Glutamatergic neuron (in vitro differentiated cells): ENCODE measurements at regions not wholly inside any gene's neighbourhood (a gene's known extent, or its start where the extent isn't known, plus 50 kb on each side); places are given as distances from the start of the nearest gene placed in this dataset.

ENCODE experiments used
- DNase-seq: peaks from one replicate; pipeline ENCODE4 v3.0.0; 2022
- H3K27ac Mint-ChIP-seq: one replicate; pipeline ENCODE4 v1.8.0; 2020; ENCODE audit warnings: mild to moderate bottlenecking, mixed read lengths, inconsistent platforms; ENCODE audit not compliant: unreplicated experiment
- H3K27me3 Mint-ChIP-seq: one replicate; pipeline ENCODE4 v1.8.0; 2020; ENCODE audit warnings: mild to moderate bottlenecking, moderate library complexity, mixed read lengths, inconsistent platforms; ENCODE audit not compliant: unreplicated experiment
- H3K36me3 Mint-ChIP-seq: one replicate; pipeline ENCODE4 v1.8.0; 2020; ENCODE audit warnings: mild to moderate bottlenecking, mixed read lengths, inconsistent platforms; ENCODE audit not compliant: unreplicated experiment
- H3K4me1 Mint-ChIP-seq: one replicate; pipeline ENCODE4 v1.8.0; 2020; ENCODE audit warnings: mild to moderate bottlenecking, low read depth, mixed read lengths, inconsistent platforms; ENCODE audit not compliant: unreplicated experiment
- H3K4me3 Mint-ChIP-seq: one replicate; pipeline ENCODE4 v1.8.0; 2020; ENCODE audit warnings: mild to moderate bottlenecking, mixed read lengths, inconsistent platforms; ENCODE audit not compliant: unreplicated experiment
- H3K9me3 Mint-ChIP-seq: one replicate; pipeline ENCODE4 v1.8.0; 2020; ENCODE audit warnings: mild to moderate bottlenecking, moderate library complexity, mixed read lengths, inconsistent platforms; ENCODE audit not compliant: unreplicated experiment
- CTCF ChIP-seq: fragments of 200-600 bp; sonication (generic); IDR thresholded peaks from one replicate; pipeline ENCODE4 v1.5.0; 2021; ENCODE audit not compliant: partially characterized antibody, unreplicated experiment

- Mint-ChIP-seq H3K9me3 (no peaks in the 10 kb centered on the region), H3K4me1 (no peaks in the 10 kb centered on the region), H3K27ac (no peak overlapping the region), H3K27me3 (no peaks in the 10 kb centered on the region), H3K36me3 (no peaks in the 10 kb centered on the region), H3K4me3 (no peak overlapping the region)
- DNase-seq = no peak
- TF ChIP-seq CTCF = no peak
These were observed 664.4 kb downstream of the DSC3 start for GRCh38 chr18:30378097-30378496.

- DNase-seq = no peak
- Mint-ChIP-seq H3K36me3 (no peaks in the 10 kb centered on the region), H3K27ac (no peak overlapping the region), H3K4me3 (no peak overlapping the region), H3K4me1 (no peaks in the 10 kb centered on the region), H3K27me3 (no peaks in the 10 kb centered on the region), H3K9me3 (no peaks in the 10 kb centered on the region)
- no peak for TF ChIP-seq CTCF
These were observed 666.0 kb downstream of the DSC3 start for GRCh38 chr18:30376515-30376914.

DNA sequence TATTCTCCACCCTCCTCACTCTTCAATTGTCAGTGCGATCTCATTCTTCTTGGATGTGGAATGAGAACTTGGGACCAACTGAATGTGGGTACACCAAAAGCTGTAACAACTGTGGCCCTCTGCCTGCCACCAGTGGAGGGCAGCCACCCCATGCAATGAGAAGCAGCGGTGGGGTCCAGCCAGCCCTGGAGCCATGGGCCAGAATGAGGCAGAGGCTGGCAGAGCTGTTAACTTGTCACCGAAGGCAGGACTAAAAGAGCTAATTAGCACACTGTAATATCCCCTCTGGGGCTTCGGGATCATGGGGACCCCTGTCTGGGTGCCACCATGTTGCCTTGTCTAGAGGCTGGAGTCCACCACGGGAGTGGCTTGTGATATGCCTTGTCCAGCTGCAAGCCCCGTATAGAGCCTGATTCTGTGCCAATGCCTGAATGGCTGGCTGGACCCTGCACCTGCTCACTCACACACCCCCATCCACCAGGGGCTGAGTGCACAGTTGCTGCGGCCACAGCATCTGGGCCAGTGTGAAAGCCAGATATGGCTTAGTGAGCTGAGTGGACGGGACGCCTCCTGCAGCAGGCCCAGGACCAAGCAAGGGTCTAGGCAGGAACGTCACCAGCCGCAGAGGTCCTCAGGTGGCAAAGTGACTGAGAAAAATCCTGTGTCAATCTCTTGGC, 680.5 kb downstream of the DSC3 start:
- H3K9me3 Mint-ChIP-seq = no peaks in the 10 kb centered on the region

DNA sequence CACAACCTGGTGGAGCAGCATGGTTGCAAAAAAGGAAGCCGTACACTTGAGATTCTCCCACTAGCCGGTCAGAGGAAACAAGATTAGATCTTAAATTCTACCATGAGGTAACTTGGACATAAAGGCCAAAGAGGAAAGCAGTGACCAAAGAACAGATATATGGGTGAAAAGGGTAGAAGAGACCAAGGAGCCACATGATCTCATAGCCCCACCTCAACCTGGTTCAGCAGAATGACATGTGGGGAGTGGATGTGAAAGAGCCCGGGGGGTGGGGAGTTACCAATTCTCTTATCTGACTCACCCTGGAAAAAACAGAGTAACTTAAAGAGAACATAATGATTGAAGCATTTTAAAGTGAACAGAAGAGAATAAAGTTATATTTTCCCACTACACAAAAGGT, 683.0 kb downstream of the DSC3 start:
- no peak for TF ChIP-seq CTCF
- Mint-ChIP-seq H3K9me3 (no peaks in the 10 kb centered on the region), H3K4me3 (no peak overlapping the region), H3K4me1 (no peaks in the 10 kb centered on the region), H3K27me3 (no peaks in the 10 kb centered on the region), H3K36me3 (no peaks in the 10 kb centered on the region), H3K27ac (no peak overlapping the region)
- DNase-seq = no peak

More for the DNA sequence above, 680.5 kb downstream of the DSC3 start:
- no peak for TF ChIP-seq CTCF
- H3K4me1 Mint-ChIP-seq = no peaks in the 10 kb centered on the region
- no peaks in the 10 kb centered on the region for H3K36me3 Mint-ChIP-seq
- DNase-seq = no peak
- H3K27ac Mint-ChIP-seq = no peak overlapping the region
- no peak overlapping the region for H3K4me3 Mint-ChIP-seq
- H3K27me3 Mint-ChIP-seq = no peaks in the 10 kb centered on the region

DNA sequence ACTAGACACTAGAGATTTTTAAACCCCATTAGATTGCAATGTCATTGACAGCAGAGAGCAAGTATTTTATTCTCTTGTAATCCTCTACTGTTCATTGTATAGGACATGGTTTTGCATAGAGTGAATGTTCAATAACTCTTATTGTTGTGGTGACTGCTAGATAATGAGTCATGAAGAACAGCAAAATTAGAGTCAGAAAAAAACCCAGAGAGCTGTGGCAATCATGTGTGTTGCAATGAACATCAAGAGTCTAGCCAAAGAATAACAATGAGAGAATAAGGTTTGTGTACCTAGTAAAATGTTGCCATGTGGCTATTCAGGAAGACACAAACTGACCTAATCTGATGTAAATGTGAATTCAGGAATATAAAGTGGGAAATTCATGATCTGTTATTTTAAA, 684.0 kb downstream of the DSC3 start:
- H3K27ac Mint-ChIP-seq = no peak overlapping the region
- DNase-seq = no peak
- no peaks in the 10 kb centered on the region for H3K9me3 Mint-ChIP-seq
- TF ChIP-seq CTCF = no peak
- no peaks in the 10 kb centered on the region for H3K36me3 Mint-ChIP-seq
- no peak overlapping the region for H3K4me3 Mint-ChIP-seq
- no peaks in the 10 kb centered on the region for H3K4me1 Mint-ChIP-seq
- no peaks in the 10 kb centered on the region for H3K27me3 Mint-ChIP-seq
